SK-N-SH (cell line): ENCODE measurements at regions not wholly inside any gene's neighbourhood (a gene's known extent, or its start where the extent isn't known, plus 50 kb on each side); places are given as distances from the start of the nearest gene placed in this dataset.

Experiments used
- CTCF ChIA-PET: fragments of 300-600, 350-600 bp; formaldehyde crosslinking; extraction: SDS; loops from one replicate; lab custom pipeline; 2021; lab: Yijun Ruan, JAX
- POLR2A ChIA-PET: fragments of 350-600 bp; sonication (Branson Sonifier 250); formaldehyde crosslinking; extraction: SDS; loops from one replicate; lab custom pipeline; 2020; ENCODE audit warnings: antibody characterized with exemption, inconsistent platforms; lab: Yijun Ruan, JAX
- DNase-seq: peaks from one replicate; pipeline ENCODE4 v3.0.0; 2012
- H2AFZ ChIP-seq: fragments of 200-600 bp; sonication (generic); 2 replicates; pipeline ENCODE4 v1.8.1; 2016; ENCODE audit warnings: antibody characterized with exemption, mild to moderate bottlenecking, low read depth
- H3F3A ChIP-seq: fragments of 200-600 bp; sonication (generic); replicated peaks from 2 replicates; pipeline ENCODE3; 2016; ENCODE audit warnings: antibody characterized with exemption, mild to moderate bottlenecking; ENCODE audit not compliant: insufficient read depth
- H3K27ac ChIP-seq, 2 experiments: fragments of 200-500 bp in 1 of 2; fragments of 200-600 bp in 1 of 2; sonication (Bioruptor generic) in 1 of 2; sonication (generic), shearing (Covaris generic) in 1 of 2; 2 replicates each; pipeline versions ENCODE4 v1.5.1 to v1.6.1; 2014 to 2016; ENCODE audit warnings: low read depth in 2 of 2, inconsistent platforms in 1 of 2, low read length in 1 of 2, mild to moderate bottlenecking in 1 of 2, mixed read lengths in 1 of 2
- H3K27me3 ChIP-seq: fragments of 200-600 bp; sonication (generic), shearing (Covaris generic); 2 replicates; pipeline ENCODE4 v1.6.1; 2016; ENCODE audit warnings: mixed run types; ENCODE audit not compliant: insufficient read depth
- H3K36me3 ChIP-seq, 2 experiments: fragments of 200-500 bp in 1 of 2; fragments of 200-600 bp in 1 of 2; sonication (Bioruptor generic) in 1 of 2; sonication (generic) in 1 of 2; replicated peaks in 1 of 2; 2 replicates each; pipeline versions ENCODE3 to v1.5.1; 2014 to 2016; ENCODE audit warnings: low read length in 1 of 2, mild to moderate bottlenecking in 1 of 2; ENCODE audit not compliant: insufficient read depth in 2 of 2, control insufficient read depth in 1 of 2
- H3K4me1 ChIP-seq, 2 experiments: fragments of 200-500 bp in 1 of 2; fragments of 200-600 bp in 1 of 2; sonication (Bioruptor generic) in 1 of 2; sonication (generic), shearing (Covaris generic) in 1 of 2; 2 replicates each; pipeline versions ENCODE4 v1.5.1 to v1.6.1; 2014 to 2016; ENCODE audit warnings: low read depth in 1 of 2, low read length in 1 of 2, mixed run types in 1 of 2; ENCODE audit not compliant: insufficient read depth in 2 of 2, control insufficient read depth in 1 of 2
- H3K4me2 ChIP-seq: fragments of 200-600 bp; sonication (generic), shearing (Covaris generic); 2 replicates; pipeline ENCODE4 v1.6.1; 2017; ENCODE audit warnings: mixed run types
- H3K4me3 ChIP-seq, 2 experiments: fragments of 200-500 bp in 1 of 2; fragments of 200-600 bp in 1 of 2; sonication (Bioruptor generic) in 1 of 2; sonication (generic), shearing (Covaris generic) in 1 of 2; 2 replicates each; pipeline versions ENCODE4 v1.5.1 to v1.8.1; 2014 to 2016; ENCODE audit warnings: low read depth in 2 of 2, inconsistent platforms in 1 of 2, low read length in 1 of 2, mild to moderate bottlenecking in 1 of 2, mixed read lengths in 1 of 2, moderate library complexity in 1 of 2
- H3K79me2 ChIP-seq: fragments of 200-600 bp; sonication (generic); 2 replicates; pipeline ENCODE4 v1.8.1; 2017; ENCODE audit warnings: mild to moderate bottlenecking; ENCODE audit not compliant: insufficient read depth
- H3K9ac ChIP-seq: fragments of 200-600 bp; sonication (generic); 2 replicates; pipeline ENCODE4 v1.6.1; 2017; ENCODE audit warnings: mixed run types
- H3K9me2 ChIP-seq: fragments of 200-600 bp; sonication (generic); 2 replicates; pipeline ENCODE4 v1.6.1; 2017; ENCODE audit warnings: mixed run types
- H3K9me3 ChIP-seq: fragments of 200-600 bp; sonication (generic); 2 replicates; pipeline ENCODE4 v1.6.1; 2017; ENCODE audit warnings: mixed run types, mild to moderate bottlenecking, moderate library complexity
- H4K20me1 ChIP-seq: fragments of 200-600 bp; sonication (generic); 2 replicates; pipeline ENCODE4 v1.6.1; 2017; ENCODE audit warnings: mild to moderate bottlenecking, mixed run types; ENCODE audit not compliant: insufficient read depth
- EZH2phosphoT487 ChIP-seq: fragments of 200-600 bp; sonication (generic); IDR thresholded peaks from 2 replicates; pipeline ENCODE4 v1.6.1; 2017; ENCODE audit warnings: low read depth, mixed run types, mild to moderate bottlenecking, antibody characterized with exemption, moderate library complexity, borderline replicate concordance
- FOSL2 ChIP-seq: IDR thresholded peaks from 2 replicates; pipeline ENCODE4 v1.4.0; 2012; ENCODE audit warnings: low read depth, mild to moderate bottlenecking, moderate library complexity, borderline replicate concordance
- FOXJ3 ChIP-seq: sonication (generic); formaldehyde crosslinking; IDR thresholded peaks from 2 replicates; pipeline ENCODE4 v1.5.1; 2020; ENCODE audit warnings: mild to moderate bottlenecking, missing genetic modification reagents
- GATA2 ChIP-seq: sonication (generic); formaldehyde crosslinking; IDR thresholded peaks from 2 replicates; pipeline ENCODE4 v1.5.0; 2020; ENCODE audit warnings: mild to moderate bottlenecking, missing genetic modification reagents
- JUND ChIP-seq: IDR thresholded peaks from 2 replicates; pipeline ENCODE4 v1.4.0; 2012
- MEF2A ChIP-seq: IDR thresholded peaks from 2 replicates; pipeline ENCODE4 v1.4.0; 2012; ENCODE audit warnings: low read depth, borderline replicate concordance
- RFX5 ChIP-seq: IDR thresholded peaks from 2 replicates; pipeline ENCODE4 v1.6.1; 2012; ENCODE audit warnings: mild to moderate bottlenecking, improper control_type of control experiment, low read length
- SMC3 ChIP-seq: IDR thresholded peaks from 2 replicates; pipeline ENCODE4 v1.6.1; 2012; ENCODE audit warnings: low read depth, low read length, improper control_type of control experiment
- YY1 ChIP-seq: IDR thresholded peaks from 2 replicates; pipeline ENCODE4 v1.4.0; 2012; ENCODE audit warnings: low read depth, mild to moderate bottlenecking
- WGBS: methylation state at CpG from one replicate; pipeline ENCODE4 v1.1.6; 2017; ENCODE audit warnings: low lambda C conversion rate; 5-methylcytosine and 5-hydroxymethylcytosine counted together
- TF ChIP-seq, protein P1 (sequence below): IDR thresholded peaks from 2 replicates; pipeline ENCODE4 v1.6.1; 2012; ENCODE audit warnings: mild to moderate bottlenecking, low read depth, low read length, moderate library complexity
- TF ChIP-seq, protein P2 (sequence below): fragments of 200-600 bp; sonication (generic); IDR thresholded peaks from 2 replicates; pipeline ENCODE4 v1.6.1; 2017; ENCODE audit warnings: antibody characterized with exemption, mild to moderate bottlenecking, moderate library complexity
- TF ChIP-seq, protein P3 (sequence below): IDR thresholded peaks from 2 replicates; pipeline ENCODE4; 2012
- TF ChIP-seq, protein P4 (sequence below): IDR thresholded peaks from 2 replicates; pipeline ENCODE4 v1.4.0; 2012; ENCODE audit warnings: low read depth
- TF ChIP-seq, protein P5 (sequence below): IDR thresholded peaks from 2 replicates; pipeline ENCODE4 v1.4.0; 2012; ENCODE audit warnings: low read depth, borderline replicate concordance
- TF ChIP-seq, protein P6 (sequence below): IDR thresholded peaks from 2 replicates; pipeline ENCODE4 v1.4.0; 2012; ENCODE audit warnings: low read depth, borderline replicate concordance

DNA sequence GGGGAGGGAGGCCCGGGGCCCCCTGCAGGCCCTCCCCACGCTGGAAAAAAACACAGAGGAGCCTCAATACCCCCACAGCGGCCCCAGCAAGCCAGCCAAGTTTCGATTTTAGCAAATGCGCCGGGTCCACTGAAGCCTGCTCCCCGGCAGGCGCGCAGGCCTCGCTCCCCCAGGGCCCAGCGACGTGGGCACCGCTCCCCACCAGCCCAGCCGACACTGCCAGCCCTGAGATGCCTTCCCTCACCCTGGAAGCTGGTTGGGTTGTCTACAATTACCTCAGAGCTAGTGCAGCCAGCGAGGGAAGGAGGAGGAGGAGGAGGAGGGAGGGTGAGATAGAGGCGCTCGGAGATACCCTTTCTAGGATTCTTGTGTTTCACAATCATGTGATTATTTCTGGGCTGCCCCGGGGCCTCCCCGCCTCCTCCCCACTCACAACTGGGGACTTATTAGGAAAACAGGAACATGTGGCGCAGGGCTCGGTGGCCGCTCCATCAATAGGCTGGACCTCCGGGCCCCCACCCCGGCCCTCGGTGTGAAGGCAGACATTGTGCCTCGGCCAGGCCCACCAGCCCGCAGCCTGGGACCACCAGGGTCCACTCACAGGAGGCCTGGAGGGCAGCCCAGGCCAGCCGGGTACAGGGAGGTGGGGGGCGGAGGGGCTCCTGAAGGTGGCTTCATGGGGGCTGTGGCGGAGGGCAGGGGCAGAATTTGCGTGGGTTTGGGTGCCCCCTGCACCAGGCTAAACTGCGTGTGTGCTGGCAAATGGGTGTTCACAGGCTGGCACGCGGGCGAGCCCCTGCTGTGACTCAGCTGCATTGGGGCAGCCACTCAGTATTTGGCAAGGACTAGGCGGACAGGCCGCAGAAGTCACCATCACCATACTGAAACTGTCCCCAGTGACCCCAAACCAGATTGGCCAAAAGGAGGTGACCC, 109.9 kb downstream of the NCOR2 start:
- H3K27me3 ChIP-seq: no peaks in the 10 kb centered on the region
- no peak overlapping the region for H2AFZ ChIP-seq
- H4K20me1 ChIP-seq: peaks cover 57% of the 10 kb centered on the region
- H3K4me2 ChIP-seq: no peak overlapping the region
- H3K9me3 ChIP-seq: no peaks in the 10 kb centered on the region
- peaks cover 19 to 24% of the 10 kb centered on the region in 2 experiments; a peak in 3 of 4 replicates for H3K4me1 ChIP-seq
- no peak for DNase-seq
- H3K36me3 ChIP-seq: peaks cover 4 to 37% of the 10 kb centered on the region in 2 experiments
- CTCF ChIA-PET: no interaction called here
- POLR2A ChIA-PET: no interaction called here
- H3K9ac ChIP-seq: no peak overlapping the region
- H3K9me2 ChIP-seq: no peaks in the 10 kb centered on the region
- TF ChIP-seq FOSL2 (no peak), GATA2 (CRISPR knock-in tag) (no peak), FOXJ3 (CRISPR knock-in tag) (no peak), SMC3 (no peak), MEF2A (no peak), EZH2phosphoT487 (no peak), JUND (no peak), RFX5 (no peak), YY1 (no peak)
- TF ChIP-seq, protein P1, sequence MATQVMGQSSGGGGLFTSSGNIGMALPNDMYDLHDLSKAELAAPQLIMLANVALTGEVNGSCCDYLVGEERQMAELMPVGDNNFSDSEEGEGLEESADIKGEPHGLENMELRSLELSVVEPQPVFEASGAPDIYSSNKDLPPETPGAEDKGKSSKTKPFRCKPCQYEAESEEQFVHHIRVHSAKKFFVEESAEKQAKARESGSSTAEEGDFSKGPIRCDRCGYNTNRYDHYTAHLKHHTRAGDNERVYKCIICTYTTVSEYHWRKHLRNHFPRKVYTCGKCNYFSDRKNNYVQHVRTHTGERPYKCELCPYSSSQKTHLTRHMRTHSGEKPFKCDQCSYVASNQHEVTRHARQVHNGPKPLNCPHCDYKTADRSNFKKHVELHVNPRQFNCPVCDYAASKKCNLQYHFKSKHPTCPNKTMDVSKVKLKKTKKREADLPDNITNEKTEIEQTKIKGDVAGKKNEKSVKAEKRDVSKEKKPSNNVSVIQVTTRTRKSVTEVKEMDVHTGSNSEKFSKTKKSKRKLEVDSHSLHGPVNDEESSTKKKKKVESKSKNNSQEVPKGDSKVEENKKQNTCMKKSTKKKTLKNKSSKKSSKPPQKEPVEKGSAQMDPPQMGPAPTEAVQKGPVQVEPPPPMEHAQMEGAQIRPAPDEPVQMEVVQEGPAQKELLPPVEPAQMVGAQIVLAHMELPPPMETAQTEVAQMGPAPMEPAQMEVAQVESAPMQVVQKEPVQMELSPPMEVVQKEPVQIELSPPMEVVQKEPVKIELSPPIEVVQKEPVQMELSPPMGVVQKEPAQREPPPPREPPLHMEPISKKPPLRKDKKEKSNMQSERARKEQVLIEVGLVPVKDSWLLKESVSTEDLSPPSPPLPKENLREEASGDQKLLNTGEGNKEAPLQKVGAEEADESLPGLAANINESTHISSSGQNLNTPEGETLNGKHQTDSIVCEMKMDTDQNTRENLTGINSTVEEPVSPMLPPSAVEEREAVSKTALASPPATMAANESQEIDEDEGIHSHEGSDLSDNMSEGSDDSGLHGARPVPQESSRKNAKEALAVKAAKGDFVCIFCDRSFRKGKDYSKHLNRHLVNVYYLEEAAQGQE: no peak
- TF ChIP-seq, protein P2, sequence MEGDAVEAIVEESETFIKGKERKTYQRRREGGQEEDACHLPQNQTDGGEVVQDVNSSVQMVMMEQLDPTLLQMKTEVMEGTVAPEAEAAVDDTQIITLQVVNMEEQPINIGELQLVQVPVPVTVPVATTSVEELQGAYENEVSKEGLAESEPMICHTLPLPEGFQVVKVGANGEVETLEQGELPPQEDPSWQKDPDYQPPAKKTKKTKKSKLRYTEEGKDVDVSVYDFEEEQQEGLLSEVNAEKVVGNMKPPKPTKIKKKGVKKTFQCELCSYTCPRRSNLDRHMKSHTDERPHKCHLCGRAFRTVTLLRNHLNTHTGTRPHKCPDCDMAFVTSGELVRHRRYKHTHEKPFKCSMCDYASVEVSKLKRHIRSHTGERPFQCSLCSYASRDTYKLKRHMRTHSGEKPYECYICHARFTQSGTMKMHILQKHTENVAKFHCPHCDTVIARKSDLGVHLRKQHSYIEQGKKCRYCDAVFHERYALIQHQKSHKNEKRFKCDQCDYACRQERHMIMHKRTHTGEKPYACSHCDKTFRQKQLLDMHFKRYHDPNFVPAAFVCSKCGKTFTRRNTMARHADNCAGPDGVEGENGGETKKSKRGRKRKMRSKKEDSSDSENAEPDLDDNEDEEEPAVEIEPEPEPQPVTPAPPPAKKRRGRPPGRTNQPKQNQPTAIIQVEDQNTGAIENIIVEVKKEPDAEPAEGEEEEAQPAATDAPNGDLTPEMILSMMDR: no peak
- TF ChIP-seq, protein P3, sequence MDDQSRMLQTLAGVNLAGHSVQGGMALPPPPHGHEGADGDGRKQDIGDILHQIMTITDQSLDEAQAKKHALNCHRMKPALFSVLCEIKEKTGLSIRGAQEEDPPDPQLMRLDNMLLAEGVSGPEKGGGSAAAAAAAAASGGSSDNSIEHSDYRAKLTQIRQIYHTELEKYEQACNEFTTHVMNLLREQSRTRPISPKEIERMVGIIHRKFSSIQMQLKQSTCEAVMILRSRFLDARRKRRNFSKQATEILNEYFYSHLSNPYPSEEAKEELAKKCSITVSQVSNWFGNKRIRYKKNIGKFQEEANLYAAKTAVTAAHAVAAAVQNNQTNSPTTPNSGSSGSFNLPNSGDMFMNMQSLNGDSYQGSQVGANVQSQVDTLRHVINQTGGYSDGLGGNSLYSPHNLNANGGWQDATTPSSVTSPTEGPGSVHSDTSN: no peak
- TF ChIP-seq, protein P4, sequence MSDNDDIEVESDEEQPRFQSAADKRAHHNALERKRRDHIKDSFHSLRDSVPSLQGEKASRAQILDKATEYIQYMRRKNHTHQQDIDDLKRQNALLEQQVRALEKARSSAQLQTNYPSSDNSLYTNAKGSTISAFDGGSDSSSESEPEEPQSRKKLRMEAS: no peak
- TF ChIP-seq, protein P5, sequence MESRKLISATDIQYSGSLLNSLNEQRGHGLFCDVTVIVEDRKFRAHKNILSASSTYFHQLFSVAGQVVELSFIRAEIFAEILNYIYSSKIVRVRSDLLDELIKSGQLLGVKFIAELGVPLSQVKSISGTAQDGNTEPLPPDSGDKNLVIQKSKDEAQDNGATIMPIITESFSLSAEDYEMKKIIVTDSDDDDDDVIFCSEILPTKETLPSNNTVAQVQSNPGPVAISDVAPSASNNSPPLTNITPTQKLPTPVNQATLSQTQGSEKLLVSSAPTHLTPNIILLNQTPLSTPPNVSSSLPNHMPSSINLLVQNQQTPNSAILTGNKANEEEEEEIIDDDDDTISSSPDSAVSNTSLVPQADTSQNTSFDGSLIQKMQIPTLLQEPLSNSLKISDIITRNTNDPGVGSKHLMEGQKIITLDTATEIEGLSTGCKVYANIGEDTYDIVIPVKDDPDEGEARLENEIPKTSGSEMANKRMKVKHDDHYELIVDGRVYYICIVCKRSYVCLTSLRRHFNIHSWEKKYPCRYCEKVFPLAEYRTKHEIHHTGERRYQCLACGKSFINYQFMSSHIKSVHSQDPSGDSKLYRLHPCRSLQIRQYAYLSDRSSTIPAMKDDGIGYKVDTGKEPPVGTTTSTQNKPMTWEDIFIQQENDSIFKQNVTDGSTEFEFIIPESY: no peak
- TF ChIP-seq, protein P6, sequence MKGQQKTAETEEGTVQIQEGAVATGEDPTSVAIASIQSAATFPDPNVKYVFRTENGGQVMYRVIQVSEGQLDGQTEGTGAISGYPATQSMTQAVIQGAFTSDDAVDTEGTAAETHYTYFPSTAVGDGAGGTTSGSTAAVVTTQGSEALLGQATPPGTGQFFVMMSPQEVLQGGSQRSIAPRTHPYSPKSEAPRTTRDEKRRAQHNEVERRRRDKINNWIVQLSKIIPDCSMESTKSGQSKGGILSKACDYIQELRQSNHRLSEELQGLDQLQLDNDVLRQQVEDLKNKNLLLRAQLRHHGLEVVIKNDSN: no peak
- no peak overlapping the region for H3K27ac ChIP-seq
- no peak overlapping the region for H3K4me3 ChIP-seq
- WGBS: 91% methylated on average over 27 of the region's 37 CpGs
- peaks cover 8% of the 10 kb centered on the region; the same call in 1 of the 2 replicates for H3K79me2 ChIP-seq
- H3F3A ChIP-seq: peaks cover 22% of the 10 kb centered on the region
